ENCODE measurements at regions not wholly inside any gene's neighbourhood (a gene's known extent, or its start where the extent isn't known, plus 50 kb on each side); places are given as distances from the start of the nearest gene placed in this dataset.
"Not testable (repeated sequence)": the region's sequence is repeated elsewhere in the genome, so short reads cannot be mapped to it uniquely, and the experiment has no call there.

- DNase-seq (ENCODE audit: low spot score), result no peak
- TF ChIP-seq, protein P1, sequence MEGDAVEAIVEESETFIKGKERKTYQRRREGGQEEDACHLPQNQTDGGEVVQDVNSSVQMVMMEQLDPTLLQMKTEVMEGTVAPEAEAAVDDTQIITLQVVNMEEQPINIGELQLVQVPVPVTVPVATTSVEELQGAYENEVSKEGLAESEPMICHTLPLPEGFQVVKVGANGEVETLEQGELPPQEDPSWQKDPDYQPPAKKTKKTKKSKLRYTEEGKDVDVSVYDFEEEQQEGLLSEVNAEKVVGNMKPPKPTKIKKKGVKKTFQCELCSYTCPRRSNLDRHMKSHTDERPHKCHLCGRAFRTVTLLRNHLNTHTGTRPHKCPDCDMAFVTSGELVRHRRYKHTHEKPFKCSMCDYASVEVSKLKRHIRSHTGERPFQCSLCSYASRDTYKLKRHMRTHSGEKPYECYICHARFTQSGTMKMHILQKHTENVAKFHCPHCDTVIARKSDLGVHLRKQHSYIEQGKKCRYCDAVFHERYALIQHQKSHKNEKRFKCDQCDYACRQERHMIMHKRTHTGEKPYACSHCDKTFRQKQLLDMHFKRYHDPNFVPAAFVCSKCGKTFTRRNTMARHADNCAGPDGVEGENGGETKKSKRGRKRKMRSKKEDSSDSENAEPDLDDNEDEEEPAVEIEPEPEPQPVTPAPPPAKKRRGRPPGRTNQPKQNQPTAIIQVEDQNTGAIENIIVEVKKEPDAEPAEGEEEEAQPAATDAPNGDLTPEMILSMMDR (IDR thresholded peaks at IDR 0.05; ENCODE audit: borderline replicate concordance, control extremely low read depth, extremely low read depth, insufficient read depth, missing control alignments), result no peak
- in situ Hi-C loops (cut with MboI; ENCODE audit: low sequenced_read_pairs, unreplicated experiment), result no loop called here
Observed at GRCh38 chr1:187605736-187606135, 777.0 kb downstream of the PLA2G4A start.

GRCh38 chr1:187615853-187616735 lies 787.3 kb downstream of the PLA2G4A start:
- in situ Hi-C loops (cut with MboI; ENCODE audit: low sequenced_read_pairs, unreplicated experiment); DNase-seq (ENCODE audit: low spot score): not testable (repeated sequence)

- in situ Hi-C loops (cut with MboI; ENCODE audit: low sequenced_read_pairs, unreplicated experiment); DNase-seq (ENCODE audit: low spot score): not testable (repeated sequence)
Observed at GRCh38 chr1:187616830-187617229, 788.1 kb downstream of the PLA2G4A start.

- TF ChIP-seq, protein P1 (IDR thresholded peaks at IDR 0.05; ENCODE audit: borderline replicate concordance, control extremely low read depth, extremely low read depth, insufficient read depth, missing control alignments), result no peak
- in situ Hi-C loops (cut with MboI; ENCODE audit: low sequenced_read_pairs, unreplicated experiment), result no loop called here
- DNase-seq (ENCODE audit: low spot score), result no peak
Observed at GRCh38 chr1:187617776-187618175, 789.0 kb downstream of the PLA2G4A start.

GRCh38 chr1:187619175-187619574 lies 790.4 kb downstream of the PLA2G4A start:
- in situ Hi-C loops (cut with MboI; ENCODE audit: low sequenced_read_pairs, unreplicated experiment), result no loop called here
- no peak for DNase-seq (ENCODE audit: low spot score)
- TF ChIP-seq, protein P1 (IDR thresholded peaks at IDR 0.05; ENCODE audit: borderline replicate concordance, control extremely low read depth, extremely low read depth, insufficient read depth, missing control alignments), result no peak

DNA sequence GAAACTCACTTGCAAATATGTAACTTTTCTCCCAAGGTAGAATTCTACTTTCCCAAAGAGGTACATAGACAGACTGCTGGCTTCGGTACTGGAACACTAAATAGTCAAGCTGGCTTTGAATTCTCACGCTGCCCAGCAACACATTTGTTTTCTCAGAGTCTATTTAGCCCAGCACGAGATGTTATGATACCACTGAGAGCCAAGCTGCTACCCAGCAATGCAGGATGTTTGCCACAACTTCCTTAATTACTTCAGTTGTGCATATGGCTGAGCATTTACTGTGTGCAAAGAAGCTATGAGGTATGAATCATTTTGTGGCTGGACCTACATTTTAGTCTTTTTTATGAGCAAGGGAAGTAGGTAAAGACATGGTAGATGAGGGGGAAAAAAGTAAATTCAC lies 793.2 kb downstream of the PLA2G4A start:
- DNase-seq (ENCODE audit: low spot score), result no peak
- in situ Hi-C loops (cut with MboI; ENCODE audit: low sequenced_read_pairs, unreplicated experiment), result no loop called here
- TF ChIP-seq, protein P1 (IDR thresholded peaks at IDR 0.05; ENCODE audit: borderline replicate concordance, control extremely low read depth, extremely low read depth, insufficient read depth, missing control alignments), result no peak

DNA sequence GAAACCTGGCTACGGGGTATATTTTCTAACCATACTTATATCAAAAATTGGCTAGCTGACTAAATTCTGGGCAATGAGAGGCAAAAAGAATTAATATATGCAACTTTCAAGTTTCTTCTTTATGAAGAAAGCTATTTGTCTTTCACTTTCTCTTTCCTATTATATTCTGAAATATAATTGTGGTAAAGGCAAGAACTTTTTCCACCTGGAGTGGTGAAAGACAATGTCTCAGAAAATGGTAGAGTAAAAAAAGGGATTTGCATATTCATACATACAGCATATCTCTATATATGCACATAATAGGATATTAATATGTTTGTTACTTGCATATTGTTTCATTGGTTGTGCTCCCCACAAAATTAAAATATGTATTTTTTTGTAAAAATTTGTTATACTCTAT lies 793.8 kb downstream of the PLA2G4A start:
- TF ChIP-seq, protein P1 (IDR thresholded peaks at IDR 0.05; ENCODE audit: borderline replicate concordance, control extremely low read depth, extremely low read depth, insufficient read depth, missing control alignments), result no peak
- in situ Hi-C loops (cut with MboI; ENCODE audit: low sequenced_read_pairs, unreplicated experiment), result no loop called here
- no peak for DNase-seq (ENCODE audit: low spot score)

Measured in GM13976 (cell line).